ACHN (cell line): ENCODE measurements at regions not wholly inside any gene's neighbourhood (a gene's known extent, or its start where the extent isn't known, plus 50 kb on each side); places are given as distances from the start of the nearest gene placed in this dataset.

Experiments used
- DNase-seq: peaks from one replicate; pipeline ENCODE4 v3.0.0-alpha.2; 2015
- in situ Hi-C: cut with HindIII; loops from 2 replicates; pipeline ENCODE4 v1.10.0; 2017; ENCODE audit warnings: low sequenced_read_pairs, low pct_ligation_motif_present, low pct_unique_long_range_greater_than_20kb

DNA sequence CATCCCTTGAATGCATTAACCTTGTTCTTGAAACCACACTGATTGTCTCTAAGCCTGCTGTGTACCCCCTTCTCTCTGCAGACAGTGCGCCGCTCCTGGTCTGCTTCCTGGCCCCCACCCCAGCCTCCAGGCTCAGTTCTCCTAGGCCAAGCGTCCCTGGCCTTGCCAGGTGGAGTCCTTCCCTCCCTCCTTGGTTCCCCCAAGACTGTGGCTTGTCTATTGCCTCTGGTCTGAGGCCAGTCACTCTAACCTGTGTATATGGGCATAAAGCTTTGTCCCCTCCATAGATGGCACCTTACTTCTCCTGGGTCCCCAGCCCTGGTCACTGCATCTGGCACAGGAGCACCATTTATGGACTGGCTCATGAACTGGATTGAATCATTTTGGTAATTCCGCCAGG lies 133.5 kb upstream of the EEPD1 start:
- DNase-seq = no peak
- in situ Hi-C loops = no loop called here

DNA sequence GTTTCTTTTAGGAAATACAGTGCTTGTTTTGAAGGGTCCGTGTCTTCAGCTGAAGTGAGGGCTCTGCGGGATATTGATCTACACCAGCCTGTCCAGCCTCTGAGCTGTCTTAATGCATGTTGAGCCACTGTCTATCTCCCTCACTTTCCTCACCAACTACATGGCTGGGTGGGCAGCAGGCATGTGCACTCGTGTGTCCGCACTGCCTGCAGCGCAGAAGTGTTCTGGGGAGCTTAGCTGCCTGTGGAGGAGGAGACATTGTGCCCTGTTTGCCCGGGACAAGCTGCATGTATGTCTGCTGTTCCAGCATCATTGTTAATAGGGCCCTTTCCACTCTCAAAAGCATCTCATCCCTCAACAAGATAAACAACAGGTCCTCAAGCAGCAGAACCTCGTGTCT lies 133.1 kb upstream of the EEPD1 start:
- in situ Hi-C loops = no loop called here
- DNase-seq = no peak

DNA sequence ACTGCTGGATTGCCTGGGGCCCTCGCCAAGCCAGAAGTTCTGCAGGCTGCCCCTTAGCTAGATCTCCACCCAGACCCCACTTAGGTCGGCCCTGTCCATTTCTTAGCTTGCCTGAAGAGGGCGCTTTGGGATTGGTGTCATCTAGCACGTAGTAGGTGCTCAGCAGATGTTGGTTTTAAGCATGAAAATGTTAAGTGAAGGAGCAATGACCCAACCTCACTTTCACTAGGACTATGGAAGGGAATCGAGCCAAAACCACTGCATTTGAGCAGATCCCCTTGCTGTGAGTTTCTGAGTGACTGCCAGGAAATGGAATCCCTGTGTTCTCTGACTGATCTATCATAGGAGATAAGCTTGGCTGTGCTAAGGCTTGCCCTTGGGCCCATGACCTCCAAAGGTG lies 131.7 kb upstream of the EEPD1 start:
- in situ Hi-C loops = no loop called here
- DNase-seq = no peak

DNA sequence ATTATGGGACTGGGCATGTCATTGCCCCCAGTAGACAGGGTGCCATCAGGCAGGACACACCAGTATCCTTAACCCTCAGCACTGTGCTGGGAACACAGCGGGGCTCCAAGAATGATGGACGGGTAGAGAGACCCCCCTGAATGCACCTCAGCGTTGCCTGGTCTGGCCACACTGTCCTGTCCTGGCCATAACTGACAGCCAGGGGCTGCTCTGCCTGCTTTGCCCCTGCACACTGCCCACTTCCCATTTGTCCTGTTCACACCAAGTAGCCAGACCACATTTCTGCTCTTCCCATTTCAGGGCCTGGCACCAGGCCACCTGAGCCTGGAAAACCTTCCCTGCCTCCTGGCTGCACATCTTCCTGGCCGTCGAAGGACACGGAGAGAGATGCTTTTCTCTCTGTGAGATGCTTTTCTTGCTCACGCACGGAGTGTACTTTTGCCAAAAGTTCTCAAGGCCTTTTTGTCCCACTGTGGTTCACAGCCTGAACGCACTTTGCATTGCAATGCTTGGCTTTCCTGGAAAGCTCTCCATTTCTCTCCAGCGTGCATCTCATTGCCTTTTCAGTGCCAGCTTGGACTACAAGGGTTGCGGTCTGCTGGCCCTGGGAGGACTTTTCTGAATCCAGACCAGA lies 131.0 kb upstream of the EEPD1 start:
- in situ Hi-C loops = no loop called here
- no peak for DNase-seq

DNA sequence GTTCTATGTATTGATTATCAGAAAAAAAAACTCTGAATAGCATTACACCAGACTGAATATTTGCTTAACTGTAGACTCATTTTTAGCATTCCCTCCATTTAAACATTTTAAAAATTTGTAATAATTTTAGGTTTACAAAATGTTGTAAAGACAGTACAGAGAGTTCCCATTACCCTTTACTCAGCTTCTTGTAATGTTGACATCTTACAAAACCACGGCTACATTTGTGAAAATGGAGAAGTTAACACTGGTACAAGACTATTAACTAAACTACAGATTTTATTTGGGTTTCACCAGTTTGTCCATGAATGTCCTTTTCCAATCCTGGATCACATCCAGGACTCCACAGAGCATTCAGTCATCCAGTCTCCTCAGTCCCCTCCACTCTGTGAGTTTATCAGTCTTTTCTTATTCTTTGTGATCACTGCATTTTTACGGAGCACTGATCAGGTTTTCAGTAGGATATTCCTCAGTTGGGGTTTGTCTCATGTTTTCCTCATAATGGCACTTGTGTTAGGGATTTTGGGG lies 130.0 kb upstream of the EEPD1 start:
- DNase-seq = no peak
- in situ Hi-C loops = no loop called here

DNA sequence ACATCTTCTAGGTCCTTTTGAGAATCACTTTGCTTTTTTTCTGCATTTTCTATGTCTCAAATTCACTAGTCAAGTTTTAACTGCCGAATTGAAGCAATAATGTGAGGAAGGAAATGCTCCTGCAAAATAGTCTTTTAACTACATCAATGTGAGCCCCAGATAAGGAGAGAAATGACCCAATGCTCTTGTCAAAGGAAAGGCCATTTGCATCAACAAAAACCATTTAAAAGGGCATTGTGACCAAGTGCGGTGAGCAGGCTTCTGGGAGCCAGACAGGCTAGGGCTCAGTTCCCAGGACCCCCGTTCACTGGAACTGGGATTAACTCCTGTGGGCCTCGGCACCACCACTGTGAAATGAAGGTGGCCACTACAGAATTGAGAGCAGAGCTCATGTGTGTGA lies 127.9 kb upstream of the EEPD1 start:
- in situ Hi-C loops = no loop called here
- no peak for DNase-seq

DNA sequence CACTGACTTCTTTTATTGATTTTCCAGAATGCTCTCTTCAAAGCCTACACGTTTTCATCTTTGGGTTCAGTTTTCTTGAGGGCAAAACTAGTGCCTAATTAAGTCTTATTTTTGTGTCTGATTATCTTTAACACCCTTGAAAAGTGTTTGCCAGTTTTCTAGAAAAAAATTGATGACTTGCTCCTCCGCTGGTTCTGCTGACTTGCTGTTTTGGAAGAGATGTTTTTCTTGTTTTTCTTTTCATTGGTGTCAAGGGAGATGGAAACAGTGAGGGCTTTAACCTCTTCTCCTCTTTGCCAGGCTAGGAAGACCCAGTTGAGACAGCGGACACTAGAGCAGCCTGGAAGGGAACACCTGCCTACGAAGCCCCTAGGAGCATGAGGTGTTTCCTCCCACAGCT lies 123.7 kb upstream of the EEPD1 start:
- no peak for DNase-seq
- in situ Hi-C loops = no loop called here

DNA sequence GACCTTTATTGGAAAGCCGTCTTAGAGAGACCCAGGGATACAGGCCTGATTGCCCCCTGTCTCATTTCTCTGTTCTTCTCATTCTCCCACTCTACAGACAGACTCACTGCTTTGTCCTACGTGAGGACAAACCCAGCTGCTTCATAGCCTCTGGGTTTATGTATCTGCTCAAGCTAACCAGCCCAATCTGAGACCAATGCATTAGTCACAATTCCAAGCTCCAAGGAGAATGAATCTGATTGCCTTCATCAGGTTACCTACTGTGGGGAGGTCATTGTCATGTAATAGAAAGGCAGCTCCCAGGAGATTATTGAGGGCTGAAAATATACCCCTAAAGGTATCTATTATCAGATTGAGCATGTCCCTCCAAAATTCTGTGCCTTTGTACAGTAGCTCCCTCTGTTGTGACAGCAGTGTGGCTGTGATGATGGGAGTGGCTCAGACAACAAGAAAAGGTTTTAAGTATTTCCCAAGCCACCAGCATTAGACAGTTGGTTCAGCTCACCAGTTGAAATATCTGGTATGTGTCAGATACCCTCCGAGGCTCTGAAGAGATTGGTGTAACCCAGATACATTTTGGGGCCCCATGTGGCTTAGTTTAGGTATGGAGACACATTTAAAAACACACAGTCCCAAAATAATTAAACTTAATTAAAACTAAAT lies 123.1 kb upstream of the EEPD1 start:
- in situ Hi-C loops = no loop called here
- no peak for DNase-seq

DNA sequence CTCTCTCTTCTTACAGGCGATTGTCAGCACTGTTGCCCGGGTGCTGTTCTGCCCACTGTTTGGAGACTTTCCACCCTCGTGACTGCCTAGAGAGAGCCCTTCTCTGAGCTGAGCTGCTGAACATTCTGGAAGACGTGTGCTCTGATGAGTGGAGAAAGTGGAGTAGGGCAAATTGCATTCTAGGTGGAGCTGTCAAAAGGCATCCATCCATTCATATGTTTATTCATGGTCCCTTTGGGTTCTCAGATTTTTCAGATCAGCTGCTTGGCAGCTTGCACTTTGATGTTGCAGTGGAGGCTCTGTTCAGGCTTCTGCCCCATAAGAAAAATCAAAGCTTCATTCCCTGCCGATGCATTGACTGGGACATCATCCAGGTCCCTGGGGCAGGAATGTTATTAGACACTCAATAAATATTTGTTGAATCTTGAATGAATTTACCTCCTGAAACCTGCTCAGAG lies 120.7 kb upstream of the EEPD1 start:
- in situ Hi-C loops = no loop called here
- DNase-seq = no peak

DNA sequence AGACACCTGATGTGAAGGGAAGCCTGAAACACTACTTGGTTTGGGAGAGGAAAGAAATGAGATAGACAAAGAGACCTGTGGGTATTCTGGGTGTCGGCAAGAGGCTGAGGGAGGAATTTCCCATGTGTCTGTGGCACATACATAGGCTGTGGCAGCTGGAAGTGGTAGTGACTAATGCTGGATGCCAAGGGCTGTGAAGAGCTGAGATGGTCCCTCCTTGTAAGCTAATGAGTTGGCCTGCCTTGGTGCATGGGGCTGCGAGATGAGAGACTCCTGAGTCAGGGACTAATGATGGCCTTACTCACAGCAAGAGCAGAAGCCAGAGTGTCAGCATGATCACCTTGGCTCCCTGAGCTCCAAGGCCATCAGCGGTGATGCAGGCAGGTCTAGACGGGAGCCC lies 119.0 kb upstream of the EEPD1 start:
- in situ Hi-C loops = no loop called here
- DNase-seq = no peak

DNA sequence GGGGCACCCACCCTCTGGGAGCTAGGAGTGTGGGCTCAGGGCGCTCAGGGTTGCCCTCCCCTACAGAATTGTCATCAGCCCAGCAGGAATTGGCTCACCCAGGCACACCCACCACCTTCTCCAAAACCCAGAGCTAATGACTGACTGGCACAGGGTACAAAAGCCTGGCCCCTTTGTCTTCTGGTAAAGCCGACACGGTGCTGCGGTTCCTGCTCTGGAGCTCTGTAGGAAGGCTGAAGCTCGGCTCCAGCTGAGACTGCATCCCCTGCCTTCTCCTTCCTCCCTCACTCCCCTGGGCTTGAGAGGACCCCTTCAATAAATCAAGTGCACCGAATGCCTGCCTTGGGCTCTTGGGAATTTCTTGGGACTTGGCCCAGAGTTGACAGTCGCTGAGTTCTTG lies 117.9 kb upstream of the EEPD1 start:
- no peak for DNase-seq
- in situ Hi-C loops = no loop called here

DNA sequence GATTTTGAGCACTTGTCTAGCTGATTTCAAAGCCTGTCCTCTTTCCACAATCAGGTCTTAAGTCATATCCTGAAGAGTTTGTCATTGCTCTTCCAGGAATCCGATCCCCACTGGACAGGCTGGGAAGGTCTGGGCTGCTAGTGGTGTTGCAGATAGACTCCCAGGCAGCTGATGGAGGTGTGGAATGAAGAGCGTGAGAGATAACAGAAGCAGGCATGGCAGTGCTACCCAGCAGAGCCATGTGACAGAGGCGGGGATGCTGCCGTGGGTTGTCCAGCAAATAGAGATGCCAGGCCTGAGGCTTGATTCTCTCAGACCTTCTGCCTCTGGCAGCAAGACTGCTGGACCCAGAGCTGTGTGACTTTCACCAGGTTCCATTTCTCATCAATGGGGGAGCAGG lies 116.5 kb upstream of the EEPD1 start:
- no peak for DNase-seq
- in situ Hi-C loops = no loop called here

DNA sequence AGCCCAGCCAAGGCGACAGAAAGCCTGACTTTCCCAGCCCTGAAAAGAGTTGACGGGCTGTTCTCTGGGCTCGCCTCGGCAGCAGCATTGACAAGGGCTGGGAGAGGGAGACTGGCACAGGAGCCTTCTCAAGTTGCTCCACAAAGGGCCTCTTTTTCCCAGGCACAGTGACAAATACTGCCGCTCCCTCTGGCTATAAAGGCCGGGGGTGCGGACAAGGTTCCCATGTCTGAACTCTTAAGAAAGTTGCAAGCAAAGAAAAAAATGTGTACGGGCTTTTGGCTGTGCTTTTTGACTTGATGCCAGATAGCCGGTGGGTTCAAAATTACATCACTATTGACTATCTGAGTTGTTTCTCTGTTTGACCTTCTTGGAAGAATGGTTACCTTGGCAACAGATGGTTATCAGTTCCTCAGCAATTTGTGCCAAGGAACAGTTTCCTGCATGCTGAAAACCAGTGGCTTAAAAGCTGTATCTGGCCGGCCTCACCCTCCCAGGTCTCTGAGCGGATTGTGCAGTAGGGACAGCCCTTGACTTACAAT lies 115.9 kb upstream of the EEPD1 start:
- in situ Hi-C loops = no loop called here
- DNase-seq = no peak

DNA sequence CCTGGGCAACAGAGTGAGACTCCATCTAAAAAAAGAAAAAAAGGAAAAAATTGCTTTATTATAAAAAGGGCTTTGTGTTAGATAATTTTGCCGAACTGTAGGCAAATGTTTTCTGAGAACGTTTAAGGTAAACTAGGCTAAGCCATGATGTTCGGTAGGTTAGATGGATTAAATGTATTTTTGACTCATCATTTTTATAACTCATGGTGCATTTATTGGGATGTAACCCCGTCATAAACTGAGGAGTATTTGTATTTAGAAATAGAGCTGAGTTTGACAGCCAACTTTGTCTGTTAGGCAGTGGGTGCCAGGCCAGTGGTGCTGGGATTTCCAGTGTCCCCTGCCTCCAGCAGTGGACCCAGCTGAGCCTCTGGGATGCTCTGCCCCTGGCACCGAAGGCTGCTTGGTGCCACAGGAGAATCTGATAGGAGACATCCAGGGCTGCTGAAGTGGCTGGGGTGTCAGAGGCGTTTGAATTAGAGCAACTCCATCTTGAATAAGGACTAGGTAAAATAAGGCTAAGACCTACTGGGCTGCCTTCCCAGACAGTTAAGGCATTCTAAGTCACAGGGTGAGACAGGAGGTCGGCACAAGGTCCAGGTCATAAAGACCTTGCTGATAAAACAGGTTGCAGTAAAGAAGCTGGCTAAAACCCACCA lies 114.9 kb upstream of the EEPD1 start:
- in situ Hi-C loops = no loop called here
- no peak for DNase-seq

DNA sequence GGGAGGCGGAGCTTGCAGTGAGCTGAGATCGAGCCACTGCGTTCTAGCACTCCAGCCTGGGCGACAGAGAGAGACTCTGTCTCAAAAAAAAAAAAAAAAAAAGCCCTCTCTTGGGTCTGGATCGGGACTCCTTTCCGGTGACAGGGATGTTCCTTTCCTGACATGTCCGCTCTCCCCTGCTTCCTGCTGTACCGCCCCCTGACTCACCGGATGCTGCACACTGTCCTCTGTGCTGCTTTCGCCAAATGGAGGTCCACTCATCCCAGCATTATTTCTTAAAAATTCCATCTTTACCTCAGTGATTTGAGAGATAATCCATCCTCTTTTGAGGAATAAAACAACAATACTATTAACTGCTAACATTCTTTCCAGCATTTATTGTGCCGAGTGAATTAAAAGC lies 113.8 kb upstream of the EEPD1 start:
- DNase-seq = no peak
- in situ Hi-C loops = no loop called here

DNA sequence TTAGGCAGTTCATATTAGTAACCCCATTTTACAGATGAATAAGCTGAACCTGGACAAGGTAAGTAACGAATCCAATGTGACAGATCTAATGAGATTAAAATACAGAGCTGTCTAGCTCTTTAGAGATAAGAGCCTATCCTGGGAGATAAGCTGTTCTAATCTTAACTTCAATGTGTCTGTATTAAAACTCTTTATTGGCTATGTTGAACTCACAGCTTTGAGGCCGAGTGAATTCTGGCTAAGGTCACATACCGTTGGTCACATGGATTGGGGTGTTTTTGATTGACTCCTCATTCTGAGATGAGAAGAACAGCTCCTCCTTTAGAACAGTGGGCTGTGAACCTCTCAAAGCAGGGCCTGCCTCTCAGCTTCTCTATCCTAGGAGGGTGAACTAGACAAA lies 113.4 kb upstream of the EEPD1 start:
- no peak for DNase-seq
- in situ Hi-C loops = no loop called here

DNA sequence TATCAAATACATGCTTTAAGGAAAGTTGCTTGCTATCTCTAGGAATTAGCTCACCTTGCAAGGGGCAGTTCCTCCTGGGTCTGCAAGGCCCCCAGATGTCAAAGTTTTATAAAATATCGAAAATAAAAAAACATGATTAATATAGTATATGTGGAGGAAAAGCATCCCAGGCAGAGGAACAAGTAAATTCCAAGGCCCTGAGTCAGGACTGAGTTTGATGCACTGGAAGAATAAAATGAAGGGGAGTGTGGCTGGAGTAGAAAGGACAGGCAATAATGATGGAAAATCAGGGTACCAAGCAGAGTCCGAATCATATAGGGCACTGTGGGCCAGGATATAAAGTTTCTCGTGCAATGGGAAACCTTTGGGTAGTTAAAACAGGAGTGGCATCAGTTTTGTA lies 112.4 kb upstream of the EEPD1 start:
- in situ Hi-C loops = no loop called here
- no peak for DNase-seq

DNA sequence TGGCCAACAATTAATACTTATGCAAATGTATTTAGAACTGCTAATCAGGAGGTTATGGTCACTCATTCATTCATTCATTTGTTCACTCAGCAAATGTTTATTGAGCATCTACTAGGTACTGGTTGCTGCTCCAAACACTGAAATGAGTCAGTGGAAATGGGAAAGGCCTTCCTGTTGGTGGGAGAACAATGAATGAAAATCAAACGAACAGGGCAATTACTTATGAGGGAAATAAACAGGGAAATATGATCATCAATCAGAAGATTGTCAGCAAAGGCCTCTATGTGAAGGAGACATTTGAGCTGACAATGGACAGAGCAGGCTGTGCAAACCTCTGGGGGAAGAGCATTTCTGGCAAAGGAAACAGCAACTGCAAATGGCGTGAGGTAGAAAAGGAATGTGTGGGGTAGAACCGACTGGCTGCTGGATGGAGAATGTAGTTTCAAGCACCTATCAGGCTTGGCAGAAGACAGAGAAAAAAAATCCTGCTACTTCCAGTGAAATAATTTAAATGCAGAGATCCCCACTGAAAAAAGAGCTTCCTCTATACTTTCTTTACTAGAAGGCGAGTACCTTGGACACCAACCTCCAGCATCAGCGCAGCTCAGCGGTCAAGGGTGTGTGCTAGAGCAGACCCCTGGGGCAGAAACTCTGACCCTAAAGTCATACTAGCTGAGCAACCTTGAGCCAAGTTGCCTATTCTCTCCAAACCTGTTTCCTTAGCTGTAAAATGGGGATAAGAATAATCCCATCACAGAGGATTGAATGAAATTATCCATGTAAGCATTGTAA lies 108.8 kb upstream of the EEPD1 start:
- in situ Hi-C loops = no loop called here
- no peak for DNase-seq

DNA sequence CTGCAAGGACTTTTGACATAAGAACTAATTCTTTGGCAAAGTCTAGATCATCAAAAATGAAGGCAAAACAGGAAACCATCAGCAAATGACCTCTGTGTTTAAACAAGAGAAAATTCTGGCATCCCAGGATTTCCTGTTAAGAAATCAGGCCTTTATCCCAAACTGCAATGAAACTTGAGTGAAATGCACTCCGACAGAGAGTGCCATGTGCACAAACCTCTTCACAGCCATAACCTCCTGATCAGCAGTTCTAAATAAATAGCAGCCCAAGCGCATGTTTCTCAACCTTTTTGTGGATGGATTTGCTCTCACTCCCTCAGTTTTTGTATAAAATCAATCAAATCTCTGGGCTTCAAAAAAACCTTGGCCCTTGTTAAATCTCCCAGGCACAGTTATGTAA lies 107.7 kb upstream of the EEPD1 start:
- in situ Hi-C loops = no loop called here
- DNase-seq = no peak
